ENCODE measurements at regions not wholly inside any gene's neighbourhood (a gene's known extent, or its start where the extent isn't known, plus 50 kb on each side); places are given as distances from the start of the nearest gene placed in this dataset.
"Not testable (repeated sequence)": the region's sequence is repeated elsewhere in the genome, so short reads cannot be mapped to it uniquely, and the experiment has no call there.

DNA sequence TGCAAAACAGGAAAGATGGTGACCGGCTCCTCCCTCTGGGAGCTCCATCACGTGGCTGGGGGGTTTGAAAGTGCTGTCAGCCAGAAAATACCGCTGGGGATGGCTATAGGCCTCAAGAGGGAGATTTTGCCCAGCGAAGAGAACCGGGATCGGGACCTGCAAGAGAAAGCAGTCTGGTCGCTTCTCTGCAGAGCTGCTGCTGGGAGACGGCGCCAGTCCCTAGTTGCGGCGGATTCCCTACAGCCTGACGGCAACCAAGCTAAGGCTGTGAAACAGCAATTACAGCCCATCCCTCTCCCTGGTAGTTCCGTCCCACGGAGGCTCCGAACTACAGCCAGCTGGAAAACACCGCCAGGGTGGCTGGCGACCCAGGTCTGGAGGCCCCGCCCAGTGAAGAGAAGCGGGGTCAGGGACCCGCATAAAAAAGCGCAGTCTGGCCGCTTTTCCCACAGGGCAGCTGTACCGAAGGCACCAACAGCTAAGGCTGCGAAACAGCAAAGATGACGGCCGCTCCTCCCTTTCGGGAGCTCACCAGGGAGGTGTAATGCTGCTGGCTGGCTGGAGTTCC is 238.1 kb upstream of the IRAK1BP1 start:
- Histone ChIP-seq H3K4me1 (ENCODE audit: insufficient read depth, low read length) (no peaks in the 10 kb centered on the region), H3K27ac (ENCODE audit: low read length) (no peak overlapping the region)

DNA sequence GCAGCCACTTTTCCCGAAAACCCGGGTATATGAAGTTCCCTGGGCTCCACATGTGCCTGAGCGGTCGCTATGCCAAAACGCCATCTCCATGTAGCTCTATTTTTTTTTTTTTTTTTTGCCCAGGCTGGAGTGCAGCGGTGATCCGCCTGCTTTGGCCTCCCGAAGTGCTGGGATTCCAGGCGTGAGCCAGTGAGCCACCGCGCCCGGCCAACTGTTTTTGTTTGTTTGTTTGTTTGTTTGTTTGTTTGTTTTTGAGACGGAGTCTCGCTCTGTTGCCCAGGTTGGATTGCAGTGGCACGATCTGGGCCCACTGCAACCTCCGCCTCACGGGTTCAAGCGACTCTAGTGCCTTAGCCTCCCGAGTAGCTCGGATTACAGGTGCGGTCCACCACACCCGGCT is 237.5 kb upstream of the IRAK1BP1 start:
- Histone ChIP-seq H3K9ac (ENCODE audit: low read depth, low read length) (no peak overlapping the region), H3K27ac (ENCODE audit: low read length) (no peak overlapping the region), H3K4me1 (ENCODE audit: insufficient read depth, low read length) (no peaks in the 10 kb centered on the region), H3K4me3 (ENCODE audit: low read length) (no peak overlapping the region), H3K9me3 (ENCODE audit: insufficient read depth, low read depth, low read length) (no peaks in the 10 kb centered on the region), H3K36me3 (ENCODE audit: insufficient read depth, low read depth, low read length) (no peaks in the 10 kb centered on the region), H3K27me3 (ENCODE audit: insufficient read depth, low read length) (no peaks in the 10 kb centered on the region)

More for the DNA sequence above, 238.1 kb upstream of the IRAK1BP1 start:
- no peak overlapping the region for H3K4me3 ChIP-seq (ENCODE audit: low read length)
- H3K36me3 ChIP-seq (ENCODE audit: insufficient read depth, low read depth, low read length) = no peaks in the 10 kb centered on the region
- no peaks in the 10 kb centered on the region for H3K9me3 ChIP-seq (ENCODE audit: insufficient read depth, low read depth, low read length)
- no peak overlapping the region for H3K9ac ChIP-seq (ENCODE audit: low read depth, low read length)
- H3K27me3 ChIP-seq (ENCODE audit: insufficient read depth, low read length) = no peaks in the 10 kb centered on the region

DNA sequence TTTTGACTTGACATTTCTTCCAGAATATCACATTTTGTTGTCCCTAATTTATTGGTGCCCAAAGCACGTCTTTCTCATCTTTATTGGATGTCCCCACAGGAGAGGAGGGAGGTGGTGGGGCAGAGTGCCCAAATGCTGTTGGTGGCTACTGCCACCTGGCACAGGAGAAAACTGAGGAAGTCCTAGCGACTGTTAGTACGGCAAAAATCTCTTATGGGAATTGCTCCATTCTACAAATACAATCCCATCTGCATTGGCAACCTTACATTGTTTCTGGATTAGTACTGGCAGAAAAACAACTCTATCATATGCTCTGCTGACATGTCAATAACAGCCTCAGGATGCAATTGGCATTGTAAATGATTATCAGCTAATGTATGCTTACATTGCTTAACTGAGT is 235.4 kb upstream of the IRAK1BP1 start:
- Histone ChIP-seq H3K9me3 (ENCODE audit: insufficient read depth, low read depth, low read length) (no peaks in the 10 kb centered on the region), H3K27me3 (ENCODE audit: insufficient read depth, low read length) (no peaks in the 10 kb centered on the region), H3K4me1 (ENCODE audit: insufficient read depth, low read length) (no peaks in the 10 kb centered on the region), H3K9ac (ENCODE audit: low read depth, low read length) (no peak overlapping the region), H3K4me3 (ENCODE audit: low read length) (no peak overlapping the region), H3K27ac (ENCODE audit: low read length) (no peak overlapping the region), H3K36me3 (ENCODE audit: insufficient read depth, low read depth, low read length) (no peaks in the 10 kb centered on the region)

DNA sequence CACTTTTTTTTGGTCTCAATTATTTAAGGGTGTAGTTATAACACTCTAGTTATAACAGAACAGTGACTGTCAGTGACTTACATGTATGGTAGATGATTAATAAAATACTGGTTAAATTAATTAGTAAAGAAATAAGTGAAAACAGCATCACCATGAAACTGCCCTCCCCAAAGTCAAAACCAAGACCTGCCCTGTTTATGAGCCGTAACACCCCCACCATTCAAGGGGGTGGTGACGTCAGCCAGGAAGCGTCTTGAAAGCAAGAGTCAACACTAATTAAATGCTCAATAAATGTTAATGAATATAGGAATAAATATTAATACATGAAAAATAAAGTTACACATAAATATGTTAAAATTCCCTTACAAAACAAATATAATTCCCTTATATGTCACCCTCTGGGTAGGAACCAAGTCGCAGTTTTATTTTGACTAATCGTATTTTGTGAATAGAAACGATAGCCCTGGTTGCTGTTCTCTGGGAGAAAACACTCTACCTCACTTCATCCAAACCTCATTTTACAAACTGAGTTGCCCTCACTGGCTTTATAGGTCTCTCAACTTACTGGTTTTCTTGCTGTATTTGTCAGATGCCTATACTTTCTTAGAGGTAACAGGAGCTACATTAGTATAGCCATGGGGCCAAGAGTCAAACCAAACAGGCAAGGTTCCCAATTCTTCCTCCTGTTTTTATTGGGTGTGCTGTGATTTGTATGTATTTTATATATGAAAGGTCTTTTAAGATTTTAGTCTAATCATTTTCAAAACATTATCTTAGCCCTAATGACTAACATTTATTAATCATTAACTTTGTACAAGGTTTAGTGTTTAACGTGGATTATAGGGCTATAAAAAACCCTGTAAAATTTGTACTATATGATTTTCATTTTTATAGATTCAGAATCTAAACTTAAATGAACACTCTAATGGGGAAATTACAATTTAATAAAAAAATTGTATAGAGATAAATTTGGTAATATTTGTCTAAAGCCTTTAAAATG is 227.9 kb upstream of the IRAK1BP1 start:
- H3K36me3 ChIP-seq (ENCODE audit: insufficient read depth, low read depth, low read length) = no peaks in the 10 kb centered on the region
- no peaks in the 10 kb centered on the region for H3K27me3 ChIP-seq (ENCODE audit: insufficient read depth, low read length)
- H3K9me3 ChIP-seq (ENCODE audit: insufficient read depth, low read depth, low read length) = no peaks in the 10 kb centered on the region
- no peak overlapping the region for H3K9ac ChIP-seq (ENCODE audit: low read depth, low read length)
- no peak overlapping the region for H3K27ac ChIP-seq (ENCODE audit: low read length)
- H3K4me1 ChIP-seq (ENCODE audit: insufficient read depth, low read length) = no peaks in the 10 kb centered on the region
- no peak overlapping the region for H3K4me3 ChIP-seq (ENCODE audit: low read length)

DNA sequence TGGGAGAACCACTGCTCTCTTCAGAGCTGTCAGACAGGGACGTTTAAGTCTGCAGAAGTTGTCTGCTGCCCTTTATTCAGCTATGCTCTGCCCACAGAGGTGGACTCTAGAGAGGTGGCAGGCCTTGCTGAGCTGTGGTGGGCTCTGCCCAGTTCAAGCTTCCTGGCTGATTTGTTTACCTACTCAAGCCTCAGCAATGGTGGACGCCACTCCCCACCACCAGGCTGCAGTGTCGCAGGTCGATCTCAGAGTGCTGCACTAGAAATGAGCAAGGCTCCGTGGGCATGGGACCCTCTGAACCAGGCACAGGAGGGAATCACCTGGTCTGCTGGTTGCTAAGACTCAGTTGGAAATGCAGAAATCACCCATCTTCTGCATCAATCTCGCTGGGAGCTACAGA is 223.4 kb upstream of the IRAK1BP1 start:
- not testable (repeated sequence) for H3K9me3 ChIP-seq (ENCODE audit: insufficient read depth, low read depth, low read length); H3K27ac ChIP-seq (ENCODE audit: low read length); H3K9ac ChIP-seq (ENCODE audit: low read depth, low read length); H3K4me3 ChIP-seq (ENCODE audit: low read length); H3K27me3 ChIP-seq (ENCODE audit: insufficient read depth, low read length); H3K36me3 ChIP-seq (ENCODE audit: insufficient read depth, low read depth, low read length); H3K4me1 ChIP-seq (ENCODE audit: insufficient read depth, low read length)

DNA sequence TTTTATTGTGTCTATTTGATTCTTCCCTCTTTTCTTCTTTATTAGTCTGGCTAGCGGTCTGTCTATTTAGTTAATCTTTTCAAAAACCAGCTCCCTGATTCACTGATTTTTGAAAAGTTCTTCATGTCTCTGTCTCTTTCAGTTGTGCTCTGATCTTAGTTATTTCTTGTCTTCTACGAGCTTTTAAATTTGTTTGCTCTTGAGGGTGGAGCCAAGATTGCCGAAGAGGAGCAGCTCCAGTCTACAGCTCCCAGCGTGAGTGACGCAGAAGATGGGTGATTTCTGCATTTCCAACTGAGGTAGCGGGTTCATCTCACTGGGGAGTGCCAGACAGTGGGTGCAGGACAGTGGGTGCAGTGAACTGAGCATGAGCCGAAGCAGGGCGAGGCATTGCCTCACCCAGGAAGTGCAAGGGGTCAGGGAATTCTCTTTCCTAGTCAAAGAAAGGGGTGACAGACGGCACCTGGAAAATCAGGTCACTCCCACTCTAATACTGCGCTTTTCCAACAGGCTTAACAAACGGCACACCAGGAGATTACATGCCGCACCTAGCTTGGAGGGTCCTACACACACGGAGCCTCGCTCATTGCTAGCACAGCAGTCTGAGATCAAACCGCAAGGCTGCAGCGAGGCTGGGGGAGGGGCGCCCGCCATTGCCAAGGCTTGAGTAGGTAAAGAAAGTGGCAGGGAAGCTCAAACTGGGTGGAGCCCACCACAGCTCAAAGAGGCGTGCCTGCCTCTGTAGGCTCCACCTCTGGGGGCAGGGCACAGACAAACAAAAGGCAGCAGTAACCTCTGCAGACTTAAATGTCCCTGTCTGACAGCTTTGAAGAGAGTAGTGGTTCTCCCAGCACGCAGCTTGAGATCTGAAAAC is 220.6 kb upstream of the IRAK1BP1 start:
- not testable (repeated sequence) for H3K27ac ChIP-seq (ENCODE audit: low read length); H3K36me3 ChIP-seq (ENCODE audit: insufficient read depth, low read depth, low read length); H3K9ac ChIP-seq (ENCODE audit: low read depth, low read length); H3K27me3 ChIP-seq (ENCODE audit: insufficient read depth, low read length); H3K4me1 ChIP-seq (ENCODE audit: insufficient read depth, low read length); H3K9me3 ChIP-seq (ENCODE audit: insufficient read depth, low read depth, low read length)
- peak overlapping the region; percentile 46; the same call in 1 of the 2 replicates for H3K4me3 ChIP-seq (ENCODE audit: low read length)

DNA sequence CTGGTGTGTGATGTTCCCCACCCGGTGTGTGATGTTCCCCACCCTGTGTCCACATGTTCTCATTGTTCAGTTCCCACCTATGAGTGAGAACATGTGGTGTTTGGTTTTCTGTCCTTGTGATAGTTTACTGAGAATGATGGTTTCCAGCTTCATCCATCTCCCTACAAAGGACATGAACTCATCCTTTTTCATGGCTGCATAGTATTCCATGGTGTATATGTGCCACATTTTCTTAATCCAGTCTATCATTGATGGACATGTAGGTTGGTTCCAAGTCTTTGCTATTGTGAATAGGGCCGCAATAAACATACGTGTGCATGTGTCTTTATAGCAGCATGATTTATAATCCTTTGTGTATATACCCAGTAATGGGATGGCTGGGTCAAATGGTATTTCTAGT is 201.5 kb upstream of the IRAK1BP1 start:
- H3K4me3 ChIP-seq (ENCODE audit: low read length); H3K27me3 ChIP-seq (ENCODE audit: insufficient read depth, low read length); H3K4me1 ChIP-seq (ENCODE audit: insufficient read depth, low read length); H3K36me3 ChIP-seq (ENCODE audit: insufficient read depth, low read depth, low read length); H3K9ac ChIP-seq (ENCODE audit: low read depth, low read length); H3K9me3 ChIP-seq (ENCODE audit: insufficient read depth, low read depth, low read length); H3K27ac ChIP-seq (ENCODE audit: low read length): not testable (repeated sequence)

DNA sequence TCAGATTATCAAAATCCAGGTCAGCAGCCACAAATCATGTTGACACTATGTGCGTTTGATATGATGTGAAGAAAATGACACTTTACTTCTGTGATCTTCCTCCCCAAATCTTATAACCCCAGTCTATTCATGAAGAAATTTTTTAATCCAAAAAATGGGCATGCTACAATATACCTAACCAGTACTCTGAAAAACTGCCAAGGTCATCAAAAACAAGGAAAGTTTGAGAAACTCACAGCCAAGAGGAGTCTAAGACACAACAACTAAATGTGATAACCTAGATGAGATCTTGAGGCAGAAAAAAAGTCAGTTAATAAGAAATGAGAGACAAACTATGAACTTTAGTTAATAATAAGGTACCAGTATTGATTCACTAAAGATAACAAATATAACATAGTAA is 200.6 kb upstream of the IRAK1BP1 start:
- no peak overlapping the region for H3K27ac ChIP-seq (ENCODE audit: low read length)
- H3K4me3 ChIP-seq (ENCODE audit: low read length) = no peak overlapping the region
- H3K4me1 ChIP-seq (ENCODE audit: insufficient read depth, low read length) = peaks cover 9% of the 10 kb centered on the region; the same call in 1 of the 2 replicates
- no peaks in the 10 kb centered on the region for H3K9me3 ChIP-seq (ENCODE audit: insufficient read depth, low read depth, low read length)
- H3K9ac ChIP-seq (ENCODE audit: low read depth, low read length) = no peak overlapping the region
- H3K36me3 ChIP-seq (ENCODE audit: insufficient read depth, low read depth, low read length) = no peaks in the 10 kb centered on the region
- H3K27me3 ChIP-seq (ENCODE audit: insufficient read depth, low read length) = no peaks in the 10 kb centered on the region

DNA sequence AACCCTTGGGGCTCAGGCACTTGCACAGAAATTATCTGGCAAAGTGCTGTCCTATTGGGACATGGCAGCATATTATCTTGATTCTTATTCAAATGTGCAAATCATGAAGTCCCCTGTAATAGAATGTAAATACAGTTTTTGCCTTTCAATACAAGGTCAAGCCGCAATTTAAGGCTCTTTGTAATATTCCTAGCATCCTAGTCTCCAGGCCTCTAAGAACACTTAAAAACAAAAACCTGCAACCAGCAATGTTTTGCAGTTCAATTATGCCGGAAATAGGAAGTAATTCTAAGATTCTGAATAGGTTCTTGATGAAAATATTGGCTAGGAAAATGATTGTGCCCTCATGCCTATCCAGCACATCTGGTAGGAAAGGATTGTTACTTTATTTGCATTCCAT is 197.2 kb upstream of the IRAK1BP1 start:
- H3K9me3 ChIP-seq (ENCODE audit: insufficient read depth, low read depth, low read length) = peaks cover 3% of the 10 kb centered on the region
- H3K9ac ChIP-seq (ENCODE audit: low read depth, low read length) = no peak overlapping the region
- H3K27me3 ChIP-seq (ENCODE audit: insufficient read depth, low read length) = no peaks in the 10 kb centered on the region
- H3K27ac ChIP-seq (ENCODE audit: low read length) = no peak overlapping the region
- no peaks in the 10 kb centered on the region for H3K36me3 ChIP-seq (ENCODE audit: insufficient read depth, low read depth, low read length)
- peaks cover 9% of the 10 kb centered on the region; the same call in 1 of the 2 replicates for H3K4me1 ChIP-seq (ENCODE audit: insufficient read depth, low read length)
- H3K4me3 ChIP-seq (ENCODE audit: low read length) = no peak overlapping the region

DNA sequence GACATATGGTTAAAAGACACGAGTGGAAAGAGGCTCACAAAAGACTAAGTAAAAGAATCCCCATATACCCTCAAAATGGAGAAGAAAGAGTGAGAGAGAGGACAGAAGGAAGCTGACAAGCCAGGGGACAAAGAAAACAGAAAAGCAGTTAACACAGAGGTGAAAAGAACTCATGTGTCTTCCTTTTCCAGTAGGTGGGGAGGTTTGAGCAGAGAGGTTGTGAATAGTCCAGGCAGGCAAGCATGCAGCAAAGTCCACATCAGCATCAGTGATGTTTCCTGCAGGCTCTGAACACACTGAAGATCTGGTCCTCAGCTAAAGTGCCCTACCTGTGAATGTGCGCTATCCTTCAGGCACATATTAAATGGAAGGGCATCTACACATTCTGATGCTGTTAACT is 196.5 kb upstream of the IRAK1BP1 start:
- Histone ChIP-seq H3K27ac (ENCODE audit: low read length) (no peak overlapping the region), H3K9me3 (ENCODE audit: insufficient read depth, low read depth, low read length) (peaks cover 9% of the 10 kb centered on the region), H3K4me1 (ENCODE audit: insufficient read depth, low read length) (peaks cover 9% of the 10 kb centered on the region; the same call in 1 of the 2 replicates), H3K4me3 (ENCODE audit: low read length) (no peak overlapping the region), H3K36me3 (ENCODE audit: insufficient read depth, low read depth, low read length) (no peaks in the 10 kb centered on the region), H3K9ac (ENCODE audit: low read depth, low read length) (no peak overlapping the region), H3K27me3 (ENCODE audit: insufficient read depth, low read length) (no peaks in the 10 kb centered on the region)

DNA sequence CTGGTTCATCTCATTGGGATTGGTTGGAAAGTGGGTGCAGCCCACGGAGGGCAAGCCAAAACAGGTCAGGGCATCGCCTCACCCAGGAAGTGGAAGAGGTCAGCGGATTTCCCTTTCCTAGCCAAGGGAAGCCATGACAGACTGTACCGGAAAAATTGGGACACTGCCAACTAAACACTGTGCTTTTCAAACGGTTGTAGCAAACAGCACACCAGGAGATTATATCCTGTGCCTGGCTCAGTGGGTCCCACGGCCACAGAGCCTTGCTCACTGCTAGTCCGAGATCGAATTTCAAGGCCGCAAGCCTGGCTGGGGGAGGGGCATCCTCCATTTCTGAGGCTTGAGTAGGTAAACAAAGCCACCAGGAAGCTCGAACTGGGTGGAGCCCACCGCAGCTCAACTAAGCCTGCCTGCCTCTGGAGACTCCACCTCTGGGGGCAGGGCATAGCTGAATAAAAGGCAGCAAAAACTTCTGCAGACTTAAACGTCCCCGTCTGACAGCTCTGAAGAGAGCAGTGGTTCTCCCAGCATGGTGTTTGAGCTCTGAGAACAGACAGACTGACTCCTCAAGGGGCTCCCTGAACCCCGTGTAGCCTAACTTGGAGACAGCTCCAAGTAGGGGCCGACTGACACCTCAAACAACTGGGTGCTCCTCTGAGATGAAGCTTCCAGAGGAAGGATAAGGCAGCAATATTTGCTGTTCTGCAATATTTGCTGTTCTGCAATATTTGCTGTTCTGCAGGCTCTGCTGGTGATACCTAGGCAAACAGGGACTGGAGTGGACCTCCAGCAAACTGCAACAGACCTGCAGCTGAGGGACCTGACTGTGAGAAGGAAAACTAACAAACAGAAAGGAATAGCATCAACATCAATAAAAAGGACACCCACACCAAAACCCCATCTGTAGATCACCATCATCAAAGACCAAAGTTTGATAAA is 191.0 kb upstream of the IRAK1BP1 start:
- not testable (repeated sequence) for H3K9ac ChIP-seq (ENCODE audit: low read depth, low read length); H3K4me1 ChIP-seq (ENCODE audit: insufficient read depth, low read length); H3K27ac ChIP-seq (ENCODE audit: low read length); H3K27me3 ChIP-seq (ENCODE audit: insufficient read depth, low read length); H3K4me3 ChIP-seq (ENCODE audit: low read length); H3K36me3 ChIP-seq (ENCODE audit: insufficient read depth, low read depth, low read length)
- peaks cover 15% of the 10 kb centered on the region for H3K9me3 ChIP-seq (ENCODE audit: insufficient read depth, low read depth, low read length)

Measured in iPS-20b (cell line).